OCI-LY7 (cell line): ENCODE measurements at regions not wholly inside any gene's neighbourhood (a gene's known extent, or its start where the extent isn't known, plus 50 kb on each side); places are given as distances from the start of the nearest gene placed in this dataset.

Experiments used
- BruUV-seq: library from RNA; stranded (reverse); fragments of 400-500 nt; replicated peaks from 2 replicates; lab custom pipeline; 2021; lab: Mats Ljungman, UMichigan
- CTCF ChIA-PET: fragments of 300-600 bp; sonication (Branson Sonifier 250); formaldehyde crosslinking; loops from one replicate; lab custom pipeline; 2022; ENCODE audit warnings: antibody characterized with exemption; ENCODE audit not compliant: unreplicated experiment; lab: Charles Lee
- POLR2A ChIA-PET: fragments of 300-600 bp; sonication (Branson Sonifier 250); formaldehyde crosslinking; loops from one replicate; lab custom pipeline; 2022; ENCODE audit warnings: antibody characterized with exemption; lab: Charles Lee
- DNase-seq: peaks from one replicate; pipeline ENCODE4 v3.0.0-alpha.2; 2015; ENCODE audit warnings: low spot score
- H2AFZ ChIP-seq: fragments of 200-600 bp; sonication (generic), shearing (Covaris generic); 2 replicates; pipeline ENCODE4 v1.6.1; 2014; ENCODE audit warnings: mild to moderate bottlenecking, antibody characterized with exemption, low read length, moderate library complexity
- H3K27ac ChIP-seq: fragments of 200-600 bp; sonication (generic); 2 replicates; pipeline ENCODE4 v1.5.1; 2014; ENCODE audit warnings: mixed run types, low read depth, mild to moderate bottlenecking, moderate library complexity, low read length, inconsistent platforms; ENCODE audit not compliant: poor library complexity, severe bottlenecking
- H3K36me3 ChIP-seq: fragments of 200-600 bp; sonication (generic); 2 replicates; pipeline ENCODE4 v1.6.1; 2014; ENCODE audit warnings: mild to moderate bottlenecking, antibody characterized with exemption, low read length, moderate library complexity, mixed read lengths; ENCODE audit not compliant: insufficient read depth
- H3K4me1 ChIP-seq: fragments of 200-600 bp; sonication (generic); 2 replicates; pipeline ENCODE4 v1.5.1; 2014; ENCODE audit warnings: mild to moderate bottlenecking, low read length; ENCODE audit not compliant: insufficient read depth, poor library complexity, severe bottlenecking
- H3K4me2 ChIP-seq: fragments of 200-600 bp; sonication (generic); 2 replicates; pipeline ENCODE4 v1.6.1; 2014; ENCODE audit warnings: mild to moderate bottlenecking, low read length
- H3K4me3 ChIP-seq: fragments of 200-600 bp; sonication (generic); 2 replicates; pipeline ENCODE4 v1.5.1; 2014; ENCODE audit warnings: mild to moderate bottlenecking, low read depth, low read length; ENCODE audit not compliant: poor library complexity, severe bottlenecking
- H3K79me2 ChIP-seq: fragments of 200-600 bp; sonication (generic); 2 replicates; pipeline ENCODE4 v1.6.1; 2016; ENCODE audit warnings: low read depth, mild to moderate bottlenecking, low read length, moderate library complexity, mixed read lengths; ENCODE audit not compliant: insufficient read depth
- H3K9me2 ChIP-seq: fragments of 200-600 bp; sonication (generic); 2 replicates; pipeline ENCODE4 v1.6.1; 2016; ENCODE audit warnings: mild to moderate bottlenecking, low read length, mixed read lengths; ENCODE audit not compliant: insufficient read depth
- H3K9me3 ChIP-seq: fragments of 200-600 bp; sonication (generic); 2 replicates; pipeline ENCODE4 v1.6.1; 2014; ENCODE audit warnings: mild to moderate bottlenecking, mixed run types, low read length, mixed read lengths
- H4K20me1 ChIP-seq: fragments of 200-600 bp; sonication (generic); 2 replicates; pipeline ENCODE4 v1.6.1; 2014; ENCODE audit warnings: mild to moderate bottlenecking, antibody characterized with exemption, low read length, moderate library complexity, mixed read lengths; ENCODE audit not compliant: insufficient read depth
- CTCF ChIP-seq: fragments of 200-600 bp; sonication (generic); conservative IDR thresholded peaks from 2 replicates; pipeline ENCODE4 v1.5.1; 2014; ENCODE audit warnings: mild to moderate bottlenecking, antibody characterized with exemption, low read length, moderate library complexity, mixed read lengths
- EZH2phosphoT487 ChIP-seq: fragments of 200-600 bp; sonication (generic); IDR thresholded peaks from 2 replicates; pipeline ENCODE4 v1.6.1; 2018; ENCODE audit warnings: low read depth, borderline replicate concordance, mild to moderate bottlenecking, mixed run types, antibody characterized with exemption, low read length, moderate library complexity, mixed read lengths
- intact Hi-C: fragments of 100-400 bp; cut with micrococcal nuclease; formaldehyde crosslinking; loops from one replicate; pipeline ENCODE4 v1.10.0; 2022; ENCODE audit not compliant: unreplicated experiment

DNA sequence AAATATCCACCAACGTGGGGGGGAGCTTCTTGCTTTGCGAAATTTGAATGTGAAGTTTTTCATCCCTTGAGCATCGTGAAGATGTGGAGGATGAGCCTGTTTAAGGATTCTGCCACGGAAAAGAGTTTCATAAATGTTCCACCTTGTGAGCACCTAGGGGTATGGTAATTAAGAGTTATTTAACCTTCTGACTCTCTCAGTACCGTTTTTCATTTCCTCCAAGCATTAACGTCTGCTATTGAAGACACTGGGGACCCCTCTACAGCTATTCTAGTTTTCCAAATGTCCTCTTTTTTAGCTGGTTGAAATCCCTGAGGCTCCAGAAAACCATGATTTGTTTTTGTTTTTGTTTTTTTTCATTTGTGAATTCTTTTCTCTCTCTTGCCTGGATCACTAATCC, 79.1 kb upstream of the GALNT2 start:
- H3K4me2 ChIP-seq = peak overlapping the region; percentile 33; the same call in 1 of the 2 replicates
- H3K27ac ChIP-seq = no peak overlapping the region
- H3K9me3 ChIP-seq = no peaks in the 10 kb centered on the region
- POLR2A ChIA-PET = interaction anchor here (0.6 to 1.5 kb wide), 4 partner anchors 11 to 937 kb away, joined by 3 to 4 read pairs (median 3); no protein-coding TSS in a partner anchor
- intact Hi-C loops = loop anchor here (10.0 kb wide), 1 partner anchor 317 kb away; no protein-coding TSS in a partner anchor
- H3K79me2 ChIP-seq = no peaks in the 10 kb centered on the region
- H3K4me3 ChIP-seq = no peak overlapping the region
- peak overlapping the region; percentile 36; the same call in 1 of the 2 replicates for H2AFZ ChIP-seq
- no peaks in the 10 kb centered on the region for H3K36me3 ChIP-seq
- TF ChIP-seq CTCF (no peak), EZH2phosphoT487 (no peak)
- CTCF ChIA-PET = interaction anchor here (0.5 kb wide), 1 partner anchor 247 kb away, joined by 3 read pairs; no protein-coding TSS in a partner anchor
- no TSS peak for BruUV-seq
- DNase-seq = peak; percentile 18
- peaks cover 15% of the 10 kb centered on the region for H3K4me1 ChIP-seq
- H3K9me2 ChIP-seq = no peaks in the 10 kb centered on the region
- no peaks in the 10 kb centered on the region for H4K20me1 ChIP-seq

DNA sequence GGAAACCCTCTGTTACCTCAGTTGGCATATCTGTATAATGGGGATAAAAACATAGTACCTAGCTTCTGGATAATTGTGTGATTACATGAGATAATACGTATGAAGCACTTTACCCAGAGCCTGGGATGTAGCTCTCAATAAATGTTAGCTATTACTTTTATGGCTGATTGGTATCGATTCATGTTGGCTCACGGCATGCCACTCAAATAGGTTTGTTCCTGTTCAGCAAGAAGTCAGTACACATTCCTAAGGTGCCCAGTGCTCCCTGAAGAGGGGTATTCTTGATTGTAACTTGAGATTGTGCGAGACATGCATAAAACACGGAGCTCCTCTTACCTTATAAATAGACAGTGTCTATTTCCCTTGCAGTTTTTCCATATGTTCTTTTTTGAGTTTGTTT, 78.5 kb upstream of the GALNT2 start:
- Histone ChIP-seq H3K9me2 (no peaks in the 10 kb centered on the region), H3K4me1 (peaks cover 17% of the 10 kb centered on the region), H3K4me3 (no peak overlapping the region), H3K79me2 (no peaks in the 10 kb centered on the region), H3K36me3 (no peaks in the 10 kb centered on the region), H3K9me3 (no peaks in the 10 kb centered on the region), H4K20me1 (no peaks in the 10 kb centered on the region), H3K4me2 (peak overlapping the region; percentile 33; the same call in 1 of the 2 replicates), H3K27ac (no peak overlapping the region), H2AFZ (peak overlapping the region; percentile 36; the same call in 1 of the 2 replicates)
- POLR2A ChIA-PET = interaction anchor here (0.6 to 1.2 kb wide), 2 partner anchors 12 to 937 kb away, joined by 3 read pairs; no protein-coding TSS in a partner anchor
- intact Hi-C loops = loop anchor here (10.0 kb wide), 1 partner anchor 316 kb away; no protein-coding TSS in a partner anchor
- BruUV-seq = no TSS peak
- DNase-seq = no peak
- CTCF ChIA-PET = no interaction called here
- TF ChIP-seq EZH2phosphoT487 (no peak), CTCF (no peak)

GRCh38 chr1:229989591-229990248, 77.3 kb upstream of the GALNT2 start:
- Histone ChIP-seq H3K9me3 (no peaks in the 10 kb centered on the region), H3K4me3 (no peak overlapping the region), H3K9me2 (no peaks in the 10 kb centered on the region), H3K4me1 (peaks cover 17% of the 10 kb centered on the region), H3K27ac (no peak overlapping the region), H3K4me2 (no peak overlapping the region), H2AFZ (peak overlapping the region; percentile 46; the same call in 1 of the 2 replicates), H3K79me2 (no peaks in the 10 kb centered on the region), H4K20me1 (no peaks in the 10 kb centered on the region), H3K36me3 (no peaks in the 10 kb centered on the region)
- DNase-seq = no peak
- BruUV-seq = no TSS peak
- intact Hi-C loops = loop anchor here (10.0 kb wide), 1 partner anchor 315 kb away; no protein-coding TSS in a partner anchor
- ChIA-PET POLR2A (interaction anchor here (0.6 kb wide), 1 partner anchor 134 kb away, joined by 3 read pairs; no protein-coding TSS in a partner anchor), CTCF (no interaction called here)
- TF ChIP-seq EZH2phosphoT487 (no peak), CTCF (no peak)
